D721Med (cell line): ENCODE measurements at regions not wholly inside any gene's neighbourhood (a gene's known extent, or its start where the extent isn't known, plus 50 kb on each side); places are given as distances from the start of the nearest gene placed in this dataset.

Source experiments
- DNase-seq: peaks from one replicate; pipeline ENCODE4 v3.0.0; 2011; ENCODE audit warnings: low spot score; ENCODE audit not compliant: insufficient read length
- FAIRE-seq: peaks from 2 replicates; lab custom pipeline; 2011; peaks lifted over from hg19 to GRCh38; lab: Jason Lieb, UNC
- CTCF ChIP-seq: IDR thresholded peaks from 2 replicates; pipeline ENCODE4 v1.5.1; 2012; ENCODE audit warnings: mild to moderate bottlenecking, control low read depth; ENCODE audit not compliant: insufficient read depth; ENCODE audit errors: missing control alignments

GRCh38 chr4:33873791-33874190 lies 2370.5 kb downstream of the ARAP2 start:
- DNase-seq, result no peak
- FAIRE-seq, result no peak
- TF ChIP-seq CTCF, result no peak

- no peak for FAIRE-seq
- no peak for TF ChIP-seq CTCF
- DNase-seq, result no peak
Observed at GRCh38 chr4:33878710-33879109, 2365.6 kb downstream of the ARAP2 start.

GRCh38 chr4:33881176-33881575 lies 2363.1 kb downstream of the ARAP2 start:
- no peak for TF ChIP-seq CTCF
- FAIRE-seq (no peak), DNase-seq (no peak)

- no peak for TF ChIP-seq CTCF
- no peak for FAIRE-seq
Observed at GRCh38 chr4:33882246-33882990, 2361.9 kb downstream of the ARAP2 start.

GRCh38 chr4:33883111-33883510 lies 2361.2 kb downstream of the ARAP2 start:
- FAIRE-seq, result no peak
- TF ChIP-seq CTCF, result no peak
- no peak for DNase-seq

More at GRCh38 chr4:33882246-33882990, 2361.9 kb downstream of the ARAP2 start:
- no peak for DNase-seq

GRCh38 chr4:33886356-33886755 lies 2358.0 kb downstream of the ARAP2 start:
- DNase-seq (no peak), FAIRE-seq (no peak)
- TF ChIP-seq CTCF, result no peak

GRCh38 chr4:33890841-33891240 lies 2353.5 kb downstream of the ARAP2 start:
- TF ChIP-seq CTCF, result no peak
- DNase-seq, result no peak
- FAIRE-seq, result no peak
